AG04449 (cell line): ENCODE measurements at regions not wholly inside any gene's neighbourhood (a gene's known extent, or its start where the extent isn't known, plus 50 kb on each side); places are given as distances from the start of the nearest gene placed in this dataset.

Source experiments
- CTCF ChIA-PET: fragments of 350-600 bp; formaldehyde crosslinking; extraction: SDS; loops from one replicate; lab custom pipeline; 2021; ENCODE audit warnings: antibody characterized with exemption; lab: Yijun Ruan, JAX
- POLR2A ChIA-PET: fragments of 400-600, 350-600 bp; formaldehyde crosslinking; extraction: SDS; loops from one replicate; lab custom pipeline; 2020; ENCODE audit warnings: antibody characterized with exemption, inconsistent platforms; lab: Yijun Ruan, JAX
- DNase-seq: peaks from one replicate; pipeline ENCODE4 v3.0.0-alpha.2; 2010; ENCODE audit warnings: low read depth, low spot score
- H3K4me3 ChIP-seq: 2 replicates; pipeline ENCODE4 v1.5.1; 2011; ENCODE audit warnings: low read depth, mild to moderate bottlenecking, control low read depth, low read length
- CTCF ChIP-seq: IDR thresholded peaks from one replicate; pipeline ENCODE4 v1.5.1; 2011; ENCODE audit warnings: mild to moderate bottlenecking, moderate library complexity, low read length, control low read depth, inconsistent platforms; ENCODE audit not compliant: insufficient read depth; ENCODE audit errors: missing control alignments

- ChIA-PET CTCF (interaction anchor here (1.3 to 2.4 kb wide), 3 partner anchors 9 to 15 kb away, joined by 3 to 8 read pairs (median 4); no protein-coding TSS in a partner anchor), POLR2A (no interaction called here)
- no peak for DNase-seq
- TF ChIP-seq CTCF = no peak
- H3K4me3 ChIP-seq = no peak overlapping the region
Measured at GRCh38 chr18:9038277-9038871, 64.1 kb upstream of the NDUFV2 start.

- POLR2A ChIA-PET = no interaction called here
- no peak overlapping the region for H3K4me3 ChIP-seq
- no peak for TF ChIP-seq CTCF
- no peak for DNase-seq
- CTCF ChIA-PET = interaction anchor here (2.4 kb wide), 1 partner anchor 14 kb away, joined by 8 read pairs; no protein-coding TSS in a partner anchor
Measured at GRCh38 chr18:9039441-9040071, 62.9 kb upstream of the NDUFV2 start.

- DNase-seq = no peak
- TF ChIP-seq CTCF = no peak
- POLR2A ChIA-PET = no interaction called here
- CTCF ChIA-PET = no interaction called here
- H3K4me3 ChIP-seq = no peak overlapping the region
Measured at GRCh38 chr18:9042766-9043481, 59.6 kb upstream of the NDUFV2 start.

GRCh38 chr18:9043581-9043980 is 58.9 kb upstream of the NDUFV2 start:
- POLR2A ChIA-PET = no interaction called here
- no peak for TF ChIP-seq CTCF
- H3K4me3 ChIP-seq = no peak overlapping the region
- no peak for DNase-seq
- CTCF ChIA-PET = no interaction called here

GRCh38 chr18:9047715-9048114 is 54.8 kb upstream of the NDUFV2 start:
- POLR2A ChIA-PET = no interaction called here
- no peak for TF ChIP-seq CTCF
- DNase-seq = no peak
- no peak overlapping the region for H3K4me3 ChIP-seq
- CTCF ChIA-PET = interaction anchor here (1.2 to 1.6 kb wide), 3 partner anchors 9 to 60 kb away, joined by 3 to 5 read pairs (median 4); no protein-coding TSS in a partner anchor

GRCh38 chr18:9048236-9048635 is 54.3 kb upstream of the NDUFV2 start:
- ChIA-PET POLR2A (interaction anchor here (0.8 kb wide), 1 partner anchor 153 kb away, joined by 4 read pairs; no protein-coding TSS in a partner anchor), CTCF (interaction anchor here (0.6 to 1.6 kb wide), 5 partner anchors 10 to 356 kb away, joined by 3 to 5 read pairs (median 4); no protein-coding TSS in a partner anchor)
- H3K4me3 ChIP-seq = no peak overlapping the region
- no peak for DNase-seq
- no peak for TF ChIP-seq CTCF
